NCI-H446 (cell line): ENCODE measurements at regions not wholly inside any gene's neighbourhood (a gene's known extent, or its start where the extent isn't known, plus 50 kb on each side); places are given as distances from the start of the nearest gene placed in this dataset.

Source experiments
- DNase-seq, 2 experiments: peaks; one replicate each; lab custom pipeline; 2025; lab: John Stamatoyannopoulos, UW

- DNase-seq, result no peak
These were observed 556.1 kb downstream of the TYW1 start for GRCh38 chr7:67552738-67553137.

GRCh38 chr7:67553378-67553777 is 556.7 kb downstream of the TYW1 start:
- no peak for DNase-seq

GRCh38 chr7:67554986-67555385 is 558.4 kb downstream of the TYW1 start:
- DNase-seq, result no peak

- DNase-seq, result no peak
These were observed 568.3 kb downstream of the TYW1 start for GRCh38 chr7:67564959-67565358.

GRCh38 chr7:67566101-67566500 is 569.5 kb downstream of the TYW1 start:
- peak in 1 of 2 experiments; percentile 62 for DNase-seq

GRCh38 chr7:67571026-67571545 is 574.5 kb downstream of the TYW1 start:
- DNase-seq, result no peak

- DNase-seq, result no peak
These were observed 577.0 kb downstream of the TYW1 start for GRCh38 chr7:67573639-67574038.

GRCh38 chr7:67588631-67589030 is 592.0 kb downstream of the TYW1 start:
- DNase-seq, result peak in 1 of 2 experiments; percentile 2

- no peak for DNase-seq
These were observed 592.5 kb downstream of the TYW1 start for GRCh38 chr7:67589183-67589582.

GRCh38 chr7:67590649-67591048 is 594.0 kb downstream of the TYW1 start:
- DNase-seq, result no peak

GRCh38 chr7:67593794-67594193 is 597.2 kb downstream of the TYW1 start:
- DNase-seq, result no peak

- DNase-seq, result peak in 1 of 2 experiments; percentile 2
These were observed 599.0 kb downstream of the TYW1 start for GRCh38 chr7:67595431-67596180.

- DNase-seq, result no peak
These were observed 600.5 kb downstream of the TYW1 start for GRCh38 chr7:67597161-67597560.

- DNase-seq, result no peak
These were observed 601.8 kb downstream of the TYW1 start for GRCh38 chr7:67598469-67598868.

- DNase-seq, result no peak
These were observed 602.9 kb downstream of the TYW1 start for GRCh38 chr7:67599331-67600062.

- DNase-seq, result no peak
These were observed 605.7 kb downstream of the TYW1 start for GRCh38 chr7:67602246-67602887.

- DNase-seq, result no peak
These were observed 608.1 kb downstream of the TYW1 start for GRCh38 chr7:67604461-67605386.

- no peak for DNase-seq
These were observed 612.2 kb downstream of the TYW1 start for GRCh38 chr7:67608806-67609205.

GRCh38 chr7:67610897-67611296 is 614.3 kb downstream of the TYW1 start:
- no peak for DNase-seq

- no peak for DNase-seq
These were observed 618.2 kb downstream of the TYW1 start for GRCh38 chr7:67614843-67615242.

GRCh38 chr7:67616517-67616916 is 619.9 kb downstream of the TYW1 start:
- DNase-seq, result no peak
